ENCODE measurements at regions not wholly inside any gene's neighbourhood (a gene's known extent, or its start where the extent isn't known, plus 50 kb on each side); places are given as distances from the start of the nearest gene placed in this dataset.

DNA sequence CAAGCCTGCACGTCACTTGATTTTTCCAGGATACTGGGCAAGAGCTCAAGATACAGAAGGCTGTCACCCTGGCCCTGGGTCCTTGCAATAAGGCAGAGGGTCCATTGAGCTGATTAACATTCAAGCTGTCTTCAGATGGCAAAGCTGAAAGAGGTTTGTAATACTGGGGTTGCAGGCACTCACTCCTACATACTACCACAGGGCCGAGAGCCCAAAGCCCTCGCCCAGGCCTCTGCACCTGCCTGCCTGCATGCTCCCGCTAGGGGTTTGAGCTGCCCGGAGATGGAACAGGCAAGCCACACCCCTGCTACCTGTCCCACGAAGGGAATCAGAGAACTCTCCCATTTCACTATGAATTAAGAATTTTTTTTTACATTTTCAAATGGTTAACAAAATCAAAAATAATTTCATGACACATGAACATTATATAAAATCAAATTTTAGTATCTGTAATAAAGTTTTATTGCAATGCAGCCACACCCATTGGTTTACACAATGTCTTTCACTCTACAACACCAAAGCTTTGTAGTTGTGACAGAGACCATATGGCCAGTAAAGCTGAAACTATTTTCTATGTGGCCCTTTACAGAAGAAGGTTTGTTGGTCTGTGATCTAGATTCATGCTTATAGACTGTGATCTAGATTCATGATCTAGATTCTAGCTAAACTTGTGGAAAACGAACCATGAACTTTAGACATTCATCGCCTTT, 530.4 kb upstream of the IGFBP7 start:
- TF ChIP-seq EZH2 (IDR thresholded peaks at IDR 0.05; ENCODE audit: borderline replicate concordance, low read length), result no peak
- TF ChIP-seq, protein P1, sequence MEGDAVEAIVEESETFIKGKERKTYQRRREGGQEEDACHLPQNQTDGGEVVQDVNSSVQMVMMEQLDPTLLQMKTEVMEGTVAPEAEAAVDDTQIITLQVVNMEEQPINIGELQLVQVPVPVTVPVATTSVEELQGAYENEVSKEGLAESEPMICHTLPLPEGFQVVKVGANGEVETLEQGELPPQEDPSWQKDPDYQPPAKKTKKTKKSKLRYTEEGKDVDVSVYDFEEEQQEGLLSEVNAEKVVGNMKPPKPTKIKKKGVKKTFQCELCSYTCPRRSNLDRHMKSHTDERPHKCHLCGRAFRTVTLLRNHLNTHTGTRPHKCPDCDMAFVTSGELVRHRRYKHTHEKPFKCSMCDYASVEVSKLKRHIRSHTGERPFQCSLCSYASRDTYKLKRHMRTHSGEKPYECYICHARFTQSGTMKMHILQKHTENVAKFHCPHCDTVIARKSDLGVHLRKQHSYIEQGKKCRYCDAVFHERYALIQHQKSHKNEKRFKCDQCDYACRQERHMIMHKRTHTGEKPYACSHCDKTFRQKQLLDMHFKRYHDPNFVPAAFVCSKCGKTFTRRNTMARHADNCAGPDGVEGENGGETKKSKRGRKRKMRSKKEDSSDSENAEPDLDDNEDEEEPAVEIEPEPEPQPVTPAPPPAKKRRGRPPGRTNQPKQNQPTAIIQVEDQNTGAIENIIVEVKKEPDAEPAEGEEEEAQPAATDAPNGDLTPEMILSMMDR (IDR thresholded peaks at IDR 0.05; ENCODE audit: low read length), result no peak

All from OCI-LY1 (cell line).